A673 (cell line): ENCODE measurements at regions not wholly inside any gene's neighbourhood (a gene's known extent, or its start where the extent isn't known, plus 50 kb on each side); places are given as distances from the start of the nearest gene placed in this dataset.

Source experiments
- BruUV-seq: library from RNA; stranded (reverse); fragments of 400-500 nt; replicated peaks from 2 replicates; lab custom pipeline; 2021; lab: Mats Ljungman, UMichigan
- CTCF ChIA-PET: fragments of 300-600 bp; sonication (Branson Sonifier 250); formaldehyde crosslinking; loops from one replicate; lab custom pipeline; 2022; ENCODE audit warnings: antibody characterized with exemption; lab: Charles Lee
- POLR2A ChIA-PET: fragments of 300-600 bp; sonication (Branson Sonifier 250); formaldehyde crosslinking; loops from one replicate; lab custom pipeline; 2022; ENCODE audit warnings: antibody characterized with exemption; ENCODE audit not compliant: low non-redundant PET; lab: Charles Lee
- DNase-seq: peaks from one replicate; pipeline ENCODE4 v3.0.0-alpha.2; 2015; ENCODE audit warnings: low spot score
- H3K27ac ChIP-seq: fragments of 200-600 bp; sonication (generic); 2 replicates; pipeline ENCODE4 v1.5.1; 2016; ENCODE audit warnings: mixed run types, low read depth, mild to moderate bottlenecking, mixed read lengths, antibody characterized with exemption, low read length; ENCODE audit not compliant: poor library complexity, severe bottlenecking
- H3K27me3 ChIP-seq: fragments of 200-600 bp; sonication (generic); replicated peaks from 2 replicates; pipeline ENCODE4 v1.6.1; 2017; ENCODE audit warnings: mixed run types, low read depth, mild to moderate bottlenecking, mixed read lengths, antibody characterized with exemption, low read length; ENCODE audit not compliant: insufficient read depth, poor library complexity
- H3K36me3 ChIP-seq: fragments of 200-600 bp; sonication (generic); 2 replicates; pipeline ENCODE4 v1.6.1; 2016; ENCODE audit warnings: mixed run types, mild to moderate bottlenecking, mixed read lengths, antibody characterized with exemption, low read length; ENCODE audit not compliant: insufficient read depth, poor library complexity, severe bottlenecking
- H3K4me1 ChIP-seq: fragments of 200-600 bp; sonication (generic); 2 replicates; pipeline ENCODE4 v1.6.1; 2017; ENCODE audit warnings: mixed run types, mild to moderate bottlenecking, mixed read lengths, antibody characterized with exemption, low read length; ENCODE audit not compliant: insufficient read depth, poor library complexity, severe bottlenecking
- H3K4me3 ChIP-seq: fragments of 200-600 bp; sonication (generic); 2 replicates; pipeline ENCODE4 v1.5.1; 2016; ENCODE audit warnings: low read depth, mixed run types, mild to moderate bottlenecking, mixed read lengths, low read length; ENCODE audit not compliant: poor library complexity, severe bottlenecking
- H3K9me3 ChIP-seq: fragments of 200-600 bp; sonication (generic); 2 replicates; pipeline ENCODE4 v1.6.1; 2016; ENCODE audit warnings: mixed run types, low read depth, mild to moderate bottlenecking, mixed read lengths, antibody characterized with exemption, low read length; ENCODE audit not compliant: poor library complexity, severe bottlenecking
- EZH2 ChIP-seq: fragments of 200-600 bp; sonication (generic); IDR thresholded peaks from 2 replicates; pipeline ENCODE4 v1.6.1; 2017; ENCODE audit warnings: borderline replicate concordance, low read depth, mild to moderate bottlenecking, mixed read lengths, antibody characterized with exemption, low read length; ENCODE audit not compliant: poor library complexity, severe bottlenecking
- intact Hi-C: fragments of 100-400 bp; cut with micrococcal nuclease; formaldehyde crosslinking; loops from one replicate; pipeline ENCODE4 v1.10.0; 2022; ENCODE audit not compliant: unreplicated experiment
- TF ChIP-seq, protein P1 (sequence below): fragments of 300-800, 200-600 bp; sonication (generic); conservative IDR thresholded peaks from 2 replicates; pipeline ENCODE4 v1.5.1; 2017; ENCODE audit warnings: low read depth, mild to moderate bottlenecking, antibody characterized with exemption, low read length, moderate library complexity, mixed read lengths

DNA sequence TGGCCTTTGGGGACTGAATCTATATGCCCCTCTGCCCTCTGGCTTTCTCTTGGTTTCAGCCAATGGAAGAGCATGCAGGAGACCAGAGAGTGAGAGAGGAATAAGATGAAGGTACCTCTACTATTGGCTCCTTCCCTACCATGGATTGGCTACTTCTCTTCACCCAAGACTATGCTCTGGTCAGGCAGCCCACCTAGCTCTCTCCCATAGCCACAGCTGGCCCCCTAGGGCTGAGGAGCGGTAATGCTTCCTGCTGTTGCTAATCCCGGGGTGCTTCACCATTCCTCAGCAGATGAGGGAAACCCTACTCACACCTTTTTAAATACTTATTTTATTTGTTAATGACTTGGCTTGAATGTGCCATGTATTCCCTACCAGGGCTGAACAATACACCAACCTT, 142.4 kb downstream of the MREG start:
- DNase-seq = peak; percentile 54
- H3K36me3 ChIP-seq = no peaks in the 10 kb centered on the region
- ChIA-PET POLR2A (no interaction called here), CTCF (interaction anchor here (0.6 kb wide), 1 partner anchor 53 kb away, joined by 3 read pairs; no protein-coding TSS in a partner anchor)
- H3K4me3 ChIP-seq = no peak overlapping the region
- H3K27me3 ChIP-seq = no peaks in the 10 kb centered on the region
- H3K27ac ChIP-seq = peak overlapping the region; percentile 57
- intact Hi-C loops = no loop called here
- no peaks in the 10 kb centered on the region for H3K9me3 ChIP-seq
- peaks cover 32% of the 10 kb centered on the region for H3K4me1 ChIP-seq
- BruUV-seq = no TSS peak
- TF ChIP-seq, protein P1, sequence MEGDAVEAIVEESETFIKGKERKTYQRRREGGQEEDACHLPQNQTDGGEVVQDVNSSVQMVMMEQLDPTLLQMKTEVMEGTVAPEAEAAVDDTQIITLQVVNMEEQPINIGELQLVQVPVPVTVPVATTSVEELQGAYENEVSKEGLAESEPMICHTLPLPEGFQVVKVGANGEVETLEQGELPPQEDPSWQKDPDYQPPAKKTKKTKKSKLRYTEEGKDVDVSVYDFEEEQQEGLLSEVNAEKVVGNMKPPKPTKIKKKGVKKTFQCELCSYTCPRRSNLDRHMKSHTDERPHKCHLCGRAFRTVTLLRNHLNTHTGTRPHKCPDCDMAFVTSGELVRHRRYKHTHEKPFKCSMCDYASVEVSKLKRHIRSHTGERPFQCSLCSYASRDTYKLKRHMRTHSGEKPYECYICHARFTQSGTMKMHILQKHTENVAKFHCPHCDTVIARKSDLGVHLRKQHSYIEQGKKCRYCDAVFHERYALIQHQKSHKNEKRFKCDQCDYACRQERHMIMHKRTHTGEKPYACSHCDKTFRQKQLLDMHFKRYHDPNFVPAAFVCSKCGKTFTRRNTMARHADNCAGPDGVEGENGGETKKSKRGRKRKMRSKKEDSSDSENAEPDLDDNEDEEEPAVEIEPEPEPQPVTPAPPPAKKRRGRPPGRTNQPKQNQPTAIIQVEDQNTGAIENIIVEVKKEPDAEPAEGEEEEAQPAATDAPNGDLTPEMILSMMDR = peak; percentile 67
- no peak for TF ChIP-seq EZH2

DNA sequence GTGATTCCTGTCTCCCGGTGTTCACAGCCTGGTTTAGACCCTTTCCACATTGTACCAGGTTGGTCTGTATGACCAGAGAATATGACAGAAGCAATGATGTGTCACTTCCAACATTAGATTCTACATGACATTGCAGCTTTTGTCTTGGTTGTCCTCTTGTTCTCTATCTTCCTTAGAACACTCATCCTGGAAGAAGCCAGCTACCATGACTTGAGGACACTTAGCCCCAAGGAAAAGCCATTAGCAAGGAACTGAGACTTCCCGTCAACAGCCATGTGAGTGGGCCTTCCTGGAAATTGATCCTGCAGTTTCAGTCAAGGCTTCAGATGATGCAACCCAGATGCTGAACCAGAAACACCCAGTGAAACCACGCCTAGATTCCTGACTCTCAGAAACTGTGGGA, 143.3 kb downstream of the MREG start:
- Histone ChIP-seq H3K27ac (peak overlapping the region; percentile 57), H3K4me3 (no peak overlapping the region), H3K27me3 (no peaks in the 10 kb centered on the region), H3K36me3 (no peaks in the 10 kb centered on the region), H3K4me1 (peaks cover 34% of the 10 kb centered on the region), H3K9me3 (no peaks in the 10 kb centered on the region)
- ChIA-PET POLR2A (no interaction called here), CTCF (no interaction called here)
- peak; percentile 49 for DNase-seq
- intact Hi-C loops = no loop called here
- BruUV-seq = no TSS peak
- TF ChIP-seq, protein P1 = no peak
- TF ChIP-seq EZH2 = no peak

- H3K9me3 ChIP-seq = no peaks in the 10 kb centered on the region
- H3K27ac ChIP-seq = no peak overlapping the region
- no peak for DNase-seq
- peaks cover 34% of the 10 kb centered on the region for H3K4me1 ChIP-seq
- CTCF ChIA-PET = no interaction called here
- intact Hi-C loops = no loop called here
- H3K27me3 ChIP-seq = no peaks in the 10 kb centered on the region
- H3K4me3 ChIP-seq = no peak overlapping the region
- TF ChIP-seq EZH2 = no peak
- TF ChIP-seq, protein P1 = no peak
- H3K36me3 ChIP-seq = no peaks in the 10 kb centered on the region
- POLR2A ChIA-PET = no interaction called here
- no TSS peak for BruUV-seq
These were observed 144.4 kb downstream of the MREG start for GRCh38 chr2:215868846-215869543.
